CD8-positive, alpha-beta memory T cell (primary cell): ENCODE measurements at regions not wholly inside any gene's neighbourhood (a gene's known extent, or its start where the extent isn't known, plus 50 kb on each side); places are given as distances from the start of the nearest gene placed in this dataset.
A peak's percentile ranks its signal among the peaks of the same experiment; 100 is the strongest.

Experiments
- CTCF ChIA-PET: fragments of 350-600 bp; sonication (Branson Sonifier 250); formaldehyde crosslinking; loops from one replicate; lab custom pipeline; 2021; ENCODE audit warnings: antibody characterized with exemption; lab: Charles Lee
- POLR2A ChIA-PET: fragments of 350-600 bp; sonication (Branson Sonifier 250); formaldehyde crosslinking; loops from one replicate; lab custom pipeline; 2021; ENCODE audit warnings: antibody characterized with exemption; lab: Charles Lee
- DNase-seq, 5 donors: peaks; one replicate each; pipeline versions ENCODE4 v3.0.0 to v3.0.0-alpha.2; 2020 to 2022; ENCODE audit warnings: mixed read lengths in 1 of 5
- H3K27ac ChIP-seq: one replicate; pipeline ENCODE4 v1.7.0; 2013; ENCODE audit warnings: low read depth, mild to moderate bottlenecking, low read length, moderate library complexity
- H3K27me3 ChIP-seq: 2 replicates; pipeline ENCODE4 v1.7.0; 2013; ENCODE audit warnings: low read length, mild to moderate bottlenecking; ENCODE audit not compliant: insufficient read depth, poor library complexity, severe bottlenecking
- H3K36me3 ChIP-seq: 2 replicates; pipeline ENCODE4 v1.7.0; 2013; ENCODE audit warnings: mild to moderate bottlenecking, low read length, moderate library complexity; ENCODE audit not compliant: insufficient read depth
- H3K4me1 ChIP-seq: 2 replicates; pipeline ENCODE4 v1.7.0; 2013; ENCODE audit warnings: mild to moderate bottlenecking, low read length, moderate library complexity; ENCODE audit not compliant: insufficient read depth
- H3K4me3 ChIP-seq: 2 replicates; pipeline ENCODE4 v1.7.0; 2013; ENCODE audit warnings: mild to moderate bottlenecking, low read length
- H3K9me3 ChIP-seq: 2 replicates; pipeline ENCODE4 v1.7.0; 2013; ENCODE audit warnings: mild to moderate bottlenecking, low read length
- H3K27ac Mint-ChIP-seq, 8 donors: one replicate each; pipeline ENCODE4 v1.8.0; 2020 to 2021; ENCODE audit warnings: mixed read lengths in 8 of 8, mild to moderate bottlenecking in 6 of 8, inconsistent platforms in 3 of 8, moderate library complexity in 3 of 8
- H3K27me3 Mint-ChIP-seq, 2 donors: one replicate each; pipeline ENCODE4 v1.8.0; 2020 to 2021; ENCODE audit warnings: mixed read lengths in 2 of 2, mild to moderate bottlenecking in 1 of 2, moderate library complexity in 1 of 2
- H3K36me3 Mint-ChIP-seq, 3 donors: one replicate each; pipeline ENCODE4 v1.8.0; 2020 to 2021; ENCODE audit warnings: mixed read lengths in 3 of 3, inconsistent platforms in 1 of 3, mild to moderate bottlenecking in 1 of 3
- H3K4me1 Mint-ChIP-seq, 3 donors: one replicate each; pipeline ENCODE4 v1.8.0; 2020 to 2021; ENCODE audit warnings: mixed read lengths in 3 of 3, inconsistent platforms in 1 of 3, mild to moderate bottlenecking in 1 of 3
- H3K4me3 Mint-ChIP-seq, 7 donors: one replicate each; pipeline ENCODE4 v1.8.0; 2020 to 2021; ENCODE audit warnings: mixed read lengths in 7 of 7, mild to moderate bottlenecking in 6 of 7, moderate library complexity in 4 of 7, inconsistent platforms in 2 of 7
- H3K9me3 Mint-ChIP-seq, 5 donors: one replicate each; pipeline ENCODE4 v1.8.0; 2020 to 2022; ENCODE audit warnings: mixed read lengths in 5 of 5, mild to moderate bottlenecking in 3 of 5, moderate library complexity in 2 of 5, inconsistent platforms in 1 of 5

- peaks cover 0 to 2% (median 0%) of the 10 kb centered on the region in 5 donors for H3K9me3 Mint-ChIP-seq
- Histone ChIP-seq H3K9me3 (no peaks in the 10 kb centered on the region), H3K4me3 (no peak overlapping the region), H3K36me3 (no peaks in the 10 kb centered on the region), H3K4me1 (no peaks in the 10 kb centered on the region), H3K27ac (no peak overlapping the region), H3K27me3 (no peaks in the 10 kb centered on the region)
- no peaks in the 10 kb centered on the region for H3K36me3 Mint-ChIP-seq
- no peak overlapping the region for H3K4me3 Mint-ChIP-seq
- ChIA-PET POLR2A (no interaction called here), CTCF (no interaction called here)
- H3K27me3 Mint-ChIP-seq: peaks cover 0 to 2% of the 10 kb centered on the region in 2 donors
- no peak for DNase-seq
- H3K4me1 Mint-ChIP-seq: no peaks in the 10 kb centered on the region
- H3K27ac Mint-ChIP-seq: peak overlapping the region in 1 of 8 donors; percentile 4
Observed at GRCh38 chr10:128730922-128731321, 604.7 kb upstream of the MKI67 start.

GRCh38 chr10:128734161-128734560 lies 607.9 kb upstream of the MKI67 start:
- Histone ChIP-seq H3K4me1 (no peaks in the 10 kb centered on the region), H3K27me3 (no peaks in the 10 kb centered on the region), H3K27ac (no peak overlapping the region), H3K9me3 (no peaks in the 10 kb centered on the region), H3K36me3 (no peaks in the 10 kb centered on the region), H3K4me3 (no peak overlapping the region)
- ChIA-PET POLR2A (no interaction called here), CTCF (no interaction called here)
- Mint-ChIP-seq H3K4me1 (no peaks in the 10 kb centered on the region), H3K4me3 (no peak overlapping the region), H3K27ac (no peak overlapping the region), H3K36me3 (no peaks in the 10 kb centered on the region), H3K27me3 (peaks cover 0 to 1% of the 10 kb centered on the region in 2 donors), H3K9me3 (peaks cover 0 to 2% (median 0%) of the 10 kb centered on the region in 5 donors)
- DNase-seq: no peak

GRCh38 chr10:128734734-128735133 lies 608.5 kb upstream of the MKI67 start:
- Mint-ChIP-seq H3K9me3 (peaks cover 0 to 2% (median 0%) of the 10 kb centered on the region in 5 donors), H3K27me3 (peaks cover 0 to 1% of the 10 kb centered on the region in 2 donors), H3K36me3 (no peaks in the 10 kb centered on the region), H3K4me3 (no peak overlapping the region), H3K27ac (no peak overlapping the region), H3K4me1 (no peaks in the 10 kb centered on the region)
- Histone ChIP-seq H3K36me3 (no peaks in the 10 kb centered on the region), H3K4me3 (no peak overlapping the region), H3K27me3 (no peaks in the 10 kb centered on the region), H3K27ac (no peak overlapping the region), H3K4me1 (no peaks in the 10 kb centered on the region), H3K9me3 (no peaks in the 10 kb centered on the region)
- POLR2A ChIA-PET: no interaction called here
- DNase-seq: no peak
- CTCF ChIA-PET: no interaction called here

- H3K36me3 ChIP-seq: no peaks in the 10 kb centered on the region
- H3K9me3 ChIP-seq: no peaks in the 10 kb centered on the region
- Mint-ChIP-seq H3K4me1 (no peaks in the 10 kb centered on the region), H3K27ac (no peak overlapping the region), H3K9me3 (peaks cover 0 to 2% (median 0%) of the 10 kb centered on the region in 5 donors), H3K4me3 (no peak overlapping the region), H3K36me3 (no peaks in the 10 kb centered on the region), H3K27me3 (peaks cover 3 to 4% of the 10 kb centered on the region in 2 donors)
- no peaks in the 10 kb centered on the region for H3K4me1 ChIP-seq
- ChIA-PET CTCF (no interaction called here), POLR2A (no interaction called here)
- H3K27me3 ChIP-seq: no peaks in the 10 kb centered on the region
- no peak overlapping the region for H3K27ac ChIP-seq
- DNase-seq: no peak
- no peak overlapping the region for H3K4me3 ChIP-seq
Observed at GRCh38 chr10:128735996-128736395, 609.8 kb upstream of the MKI67 start.

- H3K4me1 Mint-ChIP-seq: no peaks in the 10 kb centered on the region
- peaks cover 0 to 1% (median 0%) of the 10 kb centered on the region in 5 donors for H3K9me3 Mint-ChIP-seq
- ChIA-PET CTCF (no interaction called here), POLR2A (no interaction called here)
- Histone ChIP-seq H3K27me3 (no peaks in the 10 kb centered on the region), H3K9me3 (no peaks in the 10 kb centered on the region), H3K27ac (no peak overlapping the region), H3K4me1 (no peaks in the 10 kb centered on the region), H3K4me3 (no peak overlapping the region), H3K36me3 (no peaks in the 10 kb centered on the region)
- no peak overlapping the region for H3K27ac Mint-ChIP-seq
- H3K36me3 Mint-ChIP-seq: no peaks in the 10 kb centered on the region
- H3K27me3 Mint-ChIP-seq: peaks cover 4 to 12% of the 10 kb centered on the region in 2 donors
- no peak for DNase-seq
- H3K4me3 Mint-ChIP-seq: no peak overlapping the region
Observed at GRCh38 chr10:128738386-128738915, 612.2 kb upstream of the MKI67 start.

- ChIA-PET POLR2A (no interaction called here), CTCF (no interaction called here)
- H3K27me3 ChIP-seq: no peaks in the 10 kb centered on the region
- Mint-ChIP-seq H3K36me3 (no peaks in the 10 kb centered on the region), H3K4me3 (no peak overlapping the region), H3K27me3 (peaks cover 4 to 12% of the 10 kb centered on the region in 2 donors), H3K9me3 (peaks cover 0 to 3% (median 0%) of the 10 kb centered on the region in 5 donors), H3K27ac (no peak overlapping the region), H3K4me1 (no peaks in the 10 kb centered on the region)
- no peaks in the 10 kb centered on the region for H3K4me1 ChIP-seq
- no peaks in the 10 kb centered on the region for H3K9me3 ChIP-seq
- no peaks in the 10 kb centered on the region for H3K36me3 ChIP-seq
- no peak for DNase-seq
- no peak overlapping the region for H3K27ac ChIP-seq
- H3K4me3 ChIP-seq: no peak overlapping the region
Observed at GRCh38 chr10:128739930-128740329, 613.7 kb upstream of the MKI67 start.

- Histone ChIP-seq H3K4me3 (no peak overlapping the region), H3K27me3 (no peaks in the 10 kb centered on the region), H3K4me1 (no peaks in the 10 kb centered on the region), H3K9me3 (no peaks in the 10 kb centered on the region), H3K27ac (no peak overlapping the region), H3K36me3 (no peaks in the 10 kb centered on the region)
- H3K9me3 Mint-ChIP-seq: peaks cover 0 to 3% (median 0%) of the 10 kb centered on the region in 5 donors
- peaks cover 3 to 12% of the 10 kb centered on the region in 2 donors for H3K27me3 Mint-ChIP-seq
- H3K4me1 Mint-ChIP-seq: no peaks in the 10 kb centered on the region
- no peaks in the 10 kb centered on the region for H3K36me3 Mint-ChIP-seq
- H3K27ac Mint-ChIP-seq: no peak overlapping the region
- ChIA-PET POLR2A (no interaction called here), CTCF (no interaction called here)
- no peak overlapping the region for H3K4me3 Mint-ChIP-seq
- DNase-seq: no peak
Observed at GRCh38 chr10:128741180-128741579, 615.0 kb upstream of the MKI67 start.

- H3K27ac Mint-ChIP-seq: no peak overlapping the region
- DNase-seq: no peak
- Histone ChIP-seq H3K27ac (no peak overlapping the region), H3K36me3 (no peaks in the 10 kb centered on the region), H3K4me1 (no peaks in the 10 kb centered on the region), H3K27me3 (no peaks in the 10 kb centered on the region), H3K4me3 (no peak overlapping the region), H3K9me3 (no peaks in the 10 kb centered on the region)
- CTCF ChIA-PET: no interaction called here
- peaks cover 3 to 12% of the 10 kb centered on the region in 2 donors for H3K27me3 Mint-ChIP-seq
- peaks cover 0 to 3% (median 0%) of the 10 kb centered on the region in 5 donors for H3K9me3 Mint-ChIP-seq
- H3K4me1 Mint-ChIP-seq: no peaks in the 10 kb centered on the region
- H3K36me3 Mint-ChIP-seq: no peaks in the 10 kb centered on the region
- no peak overlapping the region for H3K4me3 Mint-ChIP-seq
- POLR2A ChIA-PET: no interaction called here
Observed at GRCh38 chr10:128741680-128742079, 615.5 kb upstream of the MKI67 start.
